Neural progenitor cell (in vitro differentiated cells): ENCODE measurements at regions not wholly inside any gene's neighbourhood (a gene's known extent, or its start where the extent isn't known, plus 50 kb on each side); places are given as distances from the start of the nearest gene placed in this dataset.

Experiments used
- CTCF ChIP-seq: fragments of 200-600 bp; sonication (generic); IDR thresholded peaks from 2 replicates; pipeline ENCODE4 v1.5.1; 2017; ENCODE audit warnings: antibody characterized with exemption, mild to moderate bottlenecking
- EZH2 ChIP-seq: fragments of 200-600 bp; sonication (generic); IDR thresholded peaks from 2 replicates; pipeline ENCODE4 v1.6.1; 2017; ENCODE audit warnings: antibody characterized with exemption, mild to moderate bottlenecking, moderate library complexity

- TF ChIP-seq EZH2: no peak
- no peak for TF ChIP-seq CTCF
These were observed 250.4 kb upstream of the NPSR1 start for GRCh38 chr7:34407586-34407985.
